ENCODE measurements at regions not wholly inside any gene's neighbourhood (a gene's known extent, or its start where the extent isn't known, plus 50 kb on each side); places are given as distances from the start of the nearest gene placed in this dataset.

DNA sequence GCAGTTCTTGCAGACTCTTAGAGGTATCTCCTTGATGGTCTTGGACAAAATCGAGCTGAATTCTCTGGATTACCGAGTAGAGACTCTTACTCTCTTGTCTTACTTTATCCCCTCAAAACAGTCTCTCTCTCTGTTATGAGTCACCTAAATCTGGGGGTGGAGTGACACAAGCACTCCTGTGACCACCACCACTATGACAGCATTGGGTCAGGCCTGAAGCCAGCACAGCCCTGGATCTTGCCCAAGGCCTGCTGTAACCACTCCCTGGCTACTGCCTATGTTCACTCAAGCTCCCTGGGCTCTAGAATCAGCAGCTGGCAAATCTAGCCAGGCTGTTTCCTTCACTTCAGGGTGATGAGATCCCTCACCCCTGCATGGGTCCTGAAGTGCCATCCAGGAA, 662.5 kb downstream of the LUZP2 start:
- H3K4me3 ChIP-seq (replicated peaks; ENCODE audit: insufficient read depth, low read length) = no peak overlapping the region
- DNase-seq (ENCODE audit: low read depth in 1 of 2, low spot score in 1 of 2) = no peak
- H3K27ac ChIP-seq (replicated peaks) = no peak overlapping the region
- no peaks in the 10 kb centered on the region for H3K27me3 ChIP-seq (ENCODE audit: insufficient read depth, poor library complexity, severe bottlenecking)
- TF ChIP-seq SPI1 (IDR thresholded peaks at IDR 0.05; ENCODE audit: borderline replicate concordance, low read depth) = no peak
- no peak for TF ChIP-seq POLR2AphosphoS5 (IDR thresholded peaks at IDR 0.05; ENCODE audit: low read depth)
- TF ChIP-seq, protein P1, sequence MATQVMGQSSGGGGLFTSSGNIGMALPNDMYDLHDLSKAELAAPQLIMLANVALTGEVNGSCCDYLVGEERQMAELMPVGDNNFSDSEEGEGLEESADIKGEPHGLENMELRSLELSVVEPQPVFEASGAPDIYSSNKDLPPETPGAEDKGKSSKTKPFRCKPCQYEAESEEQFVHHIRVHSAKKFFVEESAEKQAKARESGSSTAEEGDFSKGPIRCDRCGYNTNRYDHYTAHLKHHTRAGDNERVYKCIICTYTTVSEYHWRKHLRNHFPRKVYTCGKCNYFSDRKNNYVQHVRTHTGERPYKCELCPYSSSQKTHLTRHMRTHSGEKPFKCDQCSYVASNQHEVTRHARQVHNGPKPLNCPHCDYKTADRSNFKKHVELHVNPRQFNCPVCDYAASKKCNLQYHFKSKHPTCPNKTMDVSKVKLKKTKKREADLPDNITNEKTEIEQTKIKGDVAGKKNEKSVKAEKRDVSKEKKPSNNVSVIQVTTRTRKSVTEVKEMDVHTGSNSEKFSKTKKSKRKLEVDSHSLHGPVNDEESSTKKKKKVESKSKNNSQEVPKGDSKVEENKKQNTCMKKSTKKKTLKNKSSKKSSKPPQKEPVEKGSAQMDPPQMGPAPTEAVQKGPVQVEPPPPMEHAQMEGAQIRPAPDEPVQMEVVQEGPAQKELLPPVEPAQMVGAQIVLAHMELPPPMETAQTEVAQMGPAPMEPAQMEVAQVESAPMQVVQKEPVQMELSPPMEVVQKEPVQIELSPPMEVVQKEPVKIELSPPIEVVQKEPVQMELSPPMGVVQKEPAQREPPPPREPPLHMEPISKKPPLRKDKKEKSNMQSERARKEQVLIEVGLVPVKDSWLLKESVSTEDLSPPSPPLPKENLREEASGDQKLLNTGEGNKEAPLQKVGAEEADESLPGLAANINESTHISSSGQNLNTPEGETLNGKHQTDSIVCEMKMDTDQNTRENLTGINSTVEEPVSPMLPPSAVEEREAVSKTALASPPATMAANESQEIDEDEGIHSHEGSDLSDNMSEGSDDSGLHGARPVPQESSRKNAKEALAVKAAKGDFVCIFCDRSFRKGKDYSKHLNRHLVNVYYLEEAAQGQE (IDR thresholded peaks at IDR 0.05; ENCODE audit: insufficient replicate concordance, low read depth) = no peak

DNA sequence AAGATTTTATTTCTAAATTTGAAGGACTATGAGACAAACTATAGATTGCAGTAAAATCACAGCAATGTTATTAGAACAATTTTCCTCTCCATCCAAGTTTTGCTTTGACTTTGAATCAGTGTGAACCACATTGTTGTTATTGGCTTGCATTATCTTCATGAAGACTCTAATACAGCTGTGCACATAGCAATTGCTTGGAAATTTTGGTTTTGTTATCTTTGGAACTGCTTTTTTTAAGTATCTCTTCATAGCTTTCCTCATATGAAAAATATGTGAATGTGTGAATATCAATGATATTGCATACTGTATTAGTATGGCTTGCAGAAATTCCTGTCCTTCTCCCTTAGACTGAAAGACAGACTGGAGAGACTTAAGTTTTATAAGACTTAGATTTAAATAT, 666.6 kb downstream of the LUZP2 start:
- TF ChIP-seq POLR2AphosphoS5 (IDR thresholded peaks at IDR 0.05; ENCODE audit: low read depth) = no peak
- TF ChIP-seq, protein P2, sequence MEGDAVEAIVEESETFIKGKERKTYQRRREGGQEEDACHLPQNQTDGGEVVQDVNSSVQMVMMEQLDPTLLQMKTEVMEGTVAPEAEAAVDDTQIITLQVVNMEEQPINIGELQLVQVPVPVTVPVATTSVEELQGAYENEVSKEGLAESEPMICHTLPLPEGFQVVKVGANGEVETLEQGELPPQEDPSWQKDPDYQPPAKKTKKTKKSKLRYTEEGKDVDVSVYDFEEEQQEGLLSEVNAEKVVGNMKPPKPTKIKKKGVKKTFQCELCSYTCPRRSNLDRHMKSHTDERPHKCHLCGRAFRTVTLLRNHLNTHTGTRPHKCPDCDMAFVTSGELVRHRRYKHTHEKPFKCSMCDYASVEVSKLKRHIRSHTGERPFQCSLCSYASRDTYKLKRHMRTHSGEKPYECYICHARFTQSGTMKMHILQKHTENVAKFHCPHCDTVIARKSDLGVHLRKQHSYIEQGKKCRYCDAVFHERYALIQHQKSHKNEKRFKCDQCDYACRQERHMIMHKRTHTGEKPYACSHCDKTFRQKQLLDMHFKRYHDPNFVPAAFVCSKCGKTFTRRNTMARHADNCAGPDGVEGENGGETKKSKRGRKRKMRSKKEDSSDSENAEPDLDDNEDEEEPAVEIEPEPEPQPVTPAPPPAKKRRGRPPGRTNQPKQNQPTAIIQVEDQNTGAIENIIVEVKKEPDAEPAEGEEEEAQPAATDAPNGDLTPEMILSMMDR (IDR thresholded peaks at IDR 0.05; ENCODE audit: insufficient read depth, low read length) = no peak
- TF ChIP-seq, protein P1 (IDR thresholded peaks at IDR 0.05; ENCODE audit: insufficient replicate concordance, low read depth) = no peak
- no peak for TF ChIP-seq GABPA (IDR thresholded peaks at IDR 0.05; ENCODE audit: low read depth)
- no peak for TF ChIP-seq SPI1 (IDR thresholded peaks at IDR 0.05; ENCODE audit: borderline replicate concordance, low read depth)
- H3K27ac ChIP-seq (replicated peaks) = no peak overlapping the region
- no peaks in the 10 kb centered on the region for H3K27me3 ChIP-seq (ENCODE audit: insufficient read depth, poor library complexity, severe bottlenecking)
- no peak for DNase-seq (ENCODE audit: low read depth in 1 of 2, low spot score in 1 of 2)
- H3K4me3 ChIP-seq (replicated peaks; ENCODE audit: insufficient read depth, low read length) = no peak overlapping the region

DNA sequence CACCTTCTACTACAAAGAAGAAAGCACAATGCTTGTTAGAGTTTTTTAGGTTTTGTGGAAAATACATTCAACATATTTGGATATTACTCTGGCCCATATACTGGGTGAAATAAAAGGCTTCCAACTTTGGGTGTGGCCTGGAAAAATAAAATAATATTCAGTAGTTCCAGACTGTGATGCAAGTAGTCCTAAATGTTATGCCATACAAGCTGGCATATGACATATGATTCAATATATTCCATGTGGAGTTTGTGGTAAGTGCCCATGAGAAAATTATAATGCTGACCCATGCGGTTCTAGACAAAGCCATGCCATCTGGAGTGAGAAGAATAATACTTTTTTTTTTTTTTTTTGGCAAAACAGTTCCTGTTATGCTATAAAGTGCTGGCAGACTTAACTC, 683.3 kb downstream of the LUZP2 start:
- TF ChIP-seq SPI1 (IDR thresholded peaks at IDR 0.05; ENCODE audit: borderline replicate concordance, low read depth) (no peak), GABPA (IDR thresholded peaks at IDR 0.05; ENCODE audit: low read depth) (no peak), POLR2AphosphoS5 (IDR thresholded peaks at IDR 0.05; ENCODE audit: low read depth) (no peak)
- TF ChIP-seq, protein P1 (IDR thresholded peaks at IDR 0.05; ENCODE audit: insufficient replicate concordance, low read depth) = no peak
- TF ChIP-seq, protein P2 (IDR thresholded peaks at IDR 0.05; ENCODE audit: insufficient read depth, low read length) = no peak
- no peak for DNase-seq (ENCODE audit: low read depth in 1 of 2, low spot score in 1 of 2)
- H3K27me3 ChIP-seq (ENCODE audit: insufficient read depth, poor library complexity, severe bottlenecking) = no peaks in the 10 kb centered on the region
- no peak overlapping the region for H3K27ac ChIP-seq (replicated peaks)
- H3K4me3 ChIP-seq (replicated peaks; ENCODE audit: insufficient read depth, low read length) = no peak overlapping the region
